CD4-positive, alpha-beta T cell treated with Interleukin-21 for 1 hour (primary cell): ENCODE measurements at regions not wholly inside any gene's neighbourhood (a gene's known extent, or its start where the extent isn't known, plus 50 kb on each side); places are given as distances from the start of the nearest gene placed in this dataset.

Experiments used
- DNase-seq: peaks from one replicate; pipeline ENCODE4 v3.0.0-alpha.2; 2020

- peak; percentile 40 for DNase-seq
Observed at GRCh38 chr3:195634426-195635261, 50.9 kb upstream of the APOD start.
